MCF 10A (cell line): ENCODE measurements at regions not wholly inside any gene's neighbourhood (a gene's known extent, or its start where the extent isn't known, plus 50 kb on each side); places are given as distances from the start of the nearest gene placed in this dataset.

Experiments used
- BruUV-seq: library from RNA; stranded (reverse); fragments of 400-500 nt; replicated peaks from 2 replicates; lab custom pipeline; 2021; lab: Mats Ljungman, UMichigan
- CTCF ChIA-PET: fragments of 300-600 bp; sonication (Branson Sonifier 250); formaldehyde crosslinking; extraction: SDS; loops from one replicate; lab custom pipeline; 2021; ENCODE audit warnings: antibody characterized with exemption, inconsistent platforms; lab: Yijun Ruan, JAX
- POLR2A ChIA-PET: fragments of 300-600, 350-650 bp; sonication (Branson Sonifier 250); formaldehyde crosslinking; extraction: SDS; loops from one replicate; lab custom pipeline; 2020; ENCODE audit warnings: antibody characterized with exemption, inconsistent platforms; lab: Yijun Ruan, JAX
- DNase-seq: peaks from one replicate; pipeline ENCODE4 v3.0.0-alpha.2; 2018; ENCODE audit not compliant: unreplicated experiment
- H3K27ac Mint-ChIP-seq: one replicate; pipeline ENCODE4 v1.8.0; 2022; ENCODE audit warnings: mild to moderate bottlenecking, low read depth, mixed read lengths; ENCODE audit not compliant: unreplicated experiment
- H3K27me3 Mint-ChIP-seq: one replicate; pipeline ENCODE4 v1.8.0; 2022; ENCODE audit warnings: mixed read lengths; ENCODE audit not compliant: insufficient read depth, unreplicated experiment
- H3K36me3 Mint-ChIP-seq: one replicate; pipeline ENCODE4 v1.8.0; 2022; ENCODE audit warnings: mild to moderate bottlenecking, moderate library complexity, mixed read lengths; ENCODE audit not compliant: insufficient read depth, unreplicated experiment
- H3K4me1 Mint-ChIP-seq: one replicate; pipeline ENCODE4 v1.8.0; 2022; ENCODE audit warnings: mixed read lengths; ENCODE audit not compliant: insufficient read depth, unreplicated experiment
- H3K4me3 Mint-ChIP-seq: one replicate; pipeline ENCODE4 v1.8.0; 2022; ENCODE audit warnings: mild to moderate bottlenecking, moderate library complexity, mixed read lengths; ENCODE audit not compliant: unreplicated experiment
- H3K9me3 Mint-ChIP-seq: one replicate; pipeline ENCODE4 v1.8.0; 2022; ENCODE audit warnings: mixed read lengths; ENCODE audit not compliant: unreplicated experiment
- intact Hi-C: fragments of 100-400 bp; cut with micrococcal nuclease; formaldehyde crosslinking; loops from 2 replicates; pipeline ENCODE4 v1.14.1; 2022
- TF ChIP-seq, protein P1 (sequence below): fragments of 200-600 bp; IDR thresholded peaks from one replicate; pipeline ENCODE4 v1.8.0; 2022; ENCODE audit warnings: antibody characterized with exemption, mild to moderate bottlenecking; ENCODE audit not compliant: unreplicated experiment

DNA sequence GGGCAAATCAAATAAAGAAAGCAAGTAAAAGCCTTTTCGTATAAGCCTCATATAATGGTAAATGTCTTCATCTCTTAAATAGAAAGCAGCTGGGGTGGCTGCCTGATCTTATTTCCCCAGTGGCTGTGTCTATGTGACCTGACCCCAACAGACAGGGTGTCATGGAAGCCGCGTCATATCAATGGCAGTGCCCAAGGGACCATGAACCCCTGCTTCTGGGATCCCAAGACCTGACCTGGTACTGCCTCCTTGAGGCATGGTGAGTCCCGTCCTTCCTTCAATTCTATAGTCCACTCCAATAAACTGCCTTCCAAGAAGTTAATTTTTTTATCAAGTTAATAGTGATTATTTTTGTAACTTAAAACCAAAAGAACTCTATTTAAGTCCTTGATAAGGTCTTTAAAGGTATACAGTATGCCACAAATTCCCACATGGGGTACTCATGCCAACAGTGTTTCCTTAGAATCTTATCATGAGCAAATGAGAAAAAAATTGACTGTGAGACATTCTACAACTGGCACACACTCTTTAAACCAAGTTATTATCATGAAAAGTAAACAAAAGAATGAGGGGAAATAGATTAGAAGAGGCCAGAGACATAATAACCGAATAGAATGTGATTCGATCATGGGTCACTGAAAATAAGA, 104.6 kb downstream of the ADSS2 start:
- H3K4me3 Mint-ChIP-seq: no peak overlapping the region
- no peak overlapping the region for H3K27ac Mint-ChIP-seq
- peaks cover 21% of the 10 kb centered on the region for H3K4me1 Mint-ChIP-seq
- H3K27me3 Mint-ChIP-seq: no peaks in the 10 kb centered on the region
- POLR2A ChIA-PET: interaction anchor here (1.5 to 2.3 kb wide), 2 partner anchors 24 to 25 kb away, joined by 3 to 16 read pairs; no protein-coding TSS in a partner anchor
- no TSS peak for BruUV-seq
- H3K9me3 Mint-ChIP-seq: no peaks in the 10 kb centered on the region
- no peaks in the 10 kb centered on the region for H3K36me3 Mint-ChIP-seq
- TF ChIP-seq, protein P1, sequence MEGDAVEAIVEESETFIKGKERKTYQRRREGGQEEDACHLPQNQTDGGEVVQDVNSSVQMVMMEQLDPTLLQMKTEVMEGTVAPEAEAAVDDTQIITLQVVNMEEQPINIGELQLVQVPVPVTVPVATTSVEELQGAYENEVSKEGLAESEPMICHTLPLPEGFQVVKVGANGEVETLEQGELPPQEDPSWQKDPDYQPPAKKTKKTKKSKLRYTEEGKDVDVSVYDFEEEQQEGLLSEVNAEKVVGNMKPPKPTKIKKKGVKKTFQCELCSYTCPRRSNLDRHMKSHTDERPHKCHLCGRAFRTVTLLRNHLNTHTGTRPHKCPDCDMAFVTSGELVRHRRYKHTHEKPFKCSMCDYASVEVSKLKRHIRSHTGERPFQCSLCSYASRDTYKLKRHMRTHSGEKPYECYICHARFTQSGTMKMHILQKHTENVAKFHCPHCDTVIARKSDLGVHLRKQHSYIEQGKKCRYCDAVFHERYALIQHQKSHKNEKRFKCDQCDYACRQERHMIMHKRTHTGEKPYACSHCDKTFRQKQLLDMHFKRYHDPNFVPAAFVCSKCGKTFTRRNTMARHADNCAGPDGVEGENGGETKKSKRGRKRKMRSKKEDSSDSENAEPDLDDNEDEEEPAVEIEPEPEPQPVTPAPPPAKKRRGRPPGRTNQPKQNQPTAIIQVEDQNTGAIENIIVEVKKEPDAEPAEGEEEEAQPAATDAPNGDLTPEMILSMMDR: no peak
- intact Hi-C loops: no loop called here
- DNase-seq: no peak
- CTCF ChIA-PET: no interaction called here

DNA sequence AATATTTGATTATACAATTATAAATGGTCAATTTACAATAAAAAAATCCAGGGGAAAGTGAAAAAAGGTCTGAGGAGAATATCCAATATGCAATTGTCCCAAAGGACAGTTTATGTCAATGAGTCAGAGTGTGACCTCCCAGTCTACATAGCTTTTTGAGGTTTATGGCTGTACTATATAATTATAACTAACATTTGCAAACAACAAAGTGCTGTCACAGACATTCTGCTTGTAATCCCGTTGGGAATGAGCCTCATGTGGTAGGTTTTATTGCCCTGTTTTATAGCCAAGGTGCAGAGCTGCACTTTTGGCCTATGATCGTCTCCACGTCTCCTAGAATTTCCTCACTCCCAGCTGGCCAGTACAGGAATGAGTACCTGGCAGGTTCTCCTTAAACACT, 103.8 kb downstream of the ADSS2 start:
- H3K4me1 Mint-ChIP-seq: peaks cover 29% of the 10 kb centered on the region
- H3K27ac Mint-ChIP-seq: no peak overlapping the region
- intact Hi-C loops: loop anchor here (2.0 kb wide), 1 partner anchor 49 kb away; no protein-coding TSS in a partner anchor
- CTCF ChIA-PET: interaction anchor here (0.8 to 1.6 kb wide), 2 partner anchors 26 to 49 kb away, joined by 4 to 5 read pairs; no protein-coding TSS in a partner anchor
- BruUV-seq: no TSS peak
- H3K27me3 Mint-ChIP-seq: no peaks in the 10 kb centered on the region
- peak; percentile 26 for DNase-seq
- POLR2A ChIA-PET: interaction anchor here (1.0 to 2.3 kb wide), 4 partner anchors 19 to 85 kb away, joined by 3 to 16 read pairs (median 6); no protein-coding TSS in a partner anchor
- H3K36me3 Mint-ChIP-seq: no peaks in the 10 kb centered on the region
- H3K4me3 Mint-ChIP-seq: no peak overlapping the region
- TF ChIP-seq, protein P1: no peak
- no peaks in the 10 kb centered on the region for H3K9me3 Mint-ChIP-seq

DNA sequence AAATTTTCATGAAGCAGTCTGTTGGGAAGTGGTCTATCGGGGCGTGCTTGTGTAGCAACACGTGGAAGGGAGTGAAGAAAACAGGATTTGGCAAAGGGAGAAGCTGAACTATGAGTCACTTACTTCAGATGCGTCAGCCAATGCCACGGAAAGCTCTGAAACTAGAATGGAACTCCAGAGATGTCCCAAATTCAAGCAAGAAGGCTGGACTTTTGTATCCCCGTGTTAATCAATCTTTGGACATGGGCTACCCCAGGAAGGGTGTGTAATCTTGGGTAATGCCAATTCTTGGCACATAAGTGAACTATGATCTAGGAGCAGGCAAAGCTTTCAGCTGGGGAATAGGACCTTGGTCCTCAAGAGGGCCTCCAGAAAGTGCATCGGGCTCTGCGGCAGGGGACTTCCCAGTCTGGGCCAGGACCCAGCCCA, 102.6 kb downstream of the ADSS2 start:
- Mint-ChIP-seq H3K9me3 (no peaks in the 10 kb centered on the region), H3K27me3 (no peaks in the 10 kb centered on the region), H3K27ac (peak overlapping the region; percentile 77), H3K4me3 (peak overlapping the region; percentile 13), H3K4me1 (peaks cover 40% of the 10 kb centered on the region), H3K36me3 (no peaks in the 10 kb centered on the region)
- intact Hi-C loops: loop anchor here (2.0 kb wide), 1 partner anchor 50 kb away; no protein-coding TSS in a partner anchor
- no TSS peak for BruUV-seq
- peak; percentile 97 for DNase-seq
- TF ChIP-seq, protein P1: no peak
- POLR2A ChIA-PET: interaction anchor here (0.6 to 2.3 kb wide), 13 partner anchors 13 to 102 kb away, joined by 3 to 16 read pairs (median 4); no protein-coding TSS in a partner anchor
- CTCF ChIA-PET: interaction anchor here (0.7 to 1.6 kb wide), 2 partner anchors 27 to 50 kb away, joined by 3 to 4 read pairs; no protein-coding TSS in a partner anchor

DNA sequence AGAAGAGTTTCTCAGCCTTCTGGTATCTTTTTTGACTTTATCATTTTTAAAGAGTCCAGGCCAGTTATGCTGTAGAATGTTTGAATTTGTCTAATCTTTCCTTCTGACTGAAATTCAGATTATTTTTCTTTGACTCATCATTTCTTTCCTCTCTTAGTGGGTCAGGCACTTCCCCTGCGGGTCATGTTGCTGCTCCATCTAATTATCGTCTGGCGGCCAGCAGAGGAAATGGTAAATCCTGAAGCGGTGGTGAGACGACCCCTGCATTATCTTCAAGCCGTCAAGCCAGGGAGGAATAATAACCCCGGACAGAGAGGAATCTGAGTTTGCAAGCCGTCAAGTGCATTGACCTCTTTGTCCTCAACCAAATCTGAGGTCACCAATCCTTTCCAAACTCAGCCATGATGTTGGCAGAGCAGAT, 102.1 kb downstream of the ADSS2 start:
- DNase-seq: no peak
- H3K36me3 Mint-ChIP-seq: no peaks in the 10 kb centered on the region
- POLR2A ChIA-PET: interaction anchor here (0.6 to 2.3 kb wide), 12 partner anchors 13 to 101 kb away, joined by 3 to 16 read pairs (median 4); no protein-coding TSS in a partner anchor
- BruUV-seq: no TSS peak
- TF ChIP-seq, protein P1: no peak
- CTCF ChIA-PET: interaction anchor here (0.7 to 1.6 kb wide), 2 partner anchors 27 to 50 kb away, joined by 3 to 4 read pairs; no protein-coding TSS in a partner anchor
- H3K27me3 Mint-ChIP-seq: no peaks in the 10 kb centered on the region
- no peaks in the 10 kb centered on the region for H3K9me3 Mint-ChIP-seq
- H3K4me1 Mint-ChIP-seq: peaks cover 42% of the 10 kb centered on the region
- no peak overlapping the region for H3K4me3 Mint-ChIP-seq
- H3K27ac Mint-ChIP-seq: peak overlapping the region; percentile 77
- intact Hi-C loops: loop anchor here (2.0 to 5.0 kb wide), 2 partner anchors 51 to 103 kb away; partner anchors contain the start of gene ADSS2
